ENCODE measurements at regions not wholly inside any gene's neighbourhood (a gene's known extent, or its start where the extent isn't known, plus 50 kb on each side); places are given as distances from the start of the nearest gene placed in this dataset.

- Histone ChIP-seq H3K4me2 (ENCODE audit: insufficient read depth, low read length) (no peak overlapping the region), H2AFZ (ENCODE audit: low read depth, low read length) (no peak overlapping the region), H3K27me3 (ENCODE audit: control insufficient read depth in 2 of 2, insufficient read depth in 2 of 2, low read length in 2 of 2) (no peaks in the 10 kb centered on the region), H4K20me1 (replicated peaks; ENCODE audit: control insufficient read depth, extremely low read depth, insufficient read depth, low read length) (no peaks in the 10 kb centered on the region), H3K79me2 (ENCODE audit: control insufficient read depth, insufficient read depth, low read length) (no peaks in the 10 kb centered on the region), H3K9me1 (replicated peaks; ENCODE audit: control insufficient read depth, extremely low read depth, insufficient read depth, low read length) (no peaks in the 10 kb centered on the region), H3K9me3 (replicated peaks; ENCODE audit: control insufficient read depth, insufficient read depth, low read length) (no peaks in the 10 kb centered on the region), H3K4me1 (ENCODE audit: control insufficient read depth, extremely low read depth, insufficient read depth, low read length) (no peaks in the 10 kb centered on the region), H3K36me3 (ENCODE audit: control insufficient read depth in 2 of 2, extremely low read depth in 1 of 2, insufficient read depth in 2 of 2, low read length in 2 of 2) (no peaks in the 10 kb centered on the region), H3K4me3 (replicated peaks in 1 of 3; ENCODE audit: insufficient read depth in 1 of 3, low read depth in 1 of 3, low read length in 3 of 3) (no peak overlapping the region), H3K27ac (ENCODE audit: insufficient read depth, low read depth, low read length) (no peak overlapping the region), H3K9ac (replicated peaks; ENCODE audit: extremely low read depth, insufficient read depth, low read length) (no peak overlapping the region)
- TF ChIP-seq MAX (IDR thresholded peaks at IDR 0.05; ENCODE audit: insufficient read depth, insufficient read length): no peak
- no peak for TF ChIP-seq MYC (IDR thresholded peaks at IDR 0.05; ENCODE audit: low read depth, low read length)
- TF ChIP-seq FOS (IDR thresholded peaks at IDR 0.05; ENCODE audit: borderline replicate concordance, insufficient read depth, low read length): no peak
- no peak for TF ChIP-seq EZH2 (IDR thresholded peaks at IDR 0.05; ENCODE audit: borderline replicate concordance, low read depth, low read length, severe bottlenecking)
- TF ChIP-seq JUN (IDR thresholded peaks at IDR 0.05; ENCODE audit: borderline replicate concordance, insufficient read depth, insufficient read length, low read depth): no peak
- no peak for TF ChIP-seq GATA2 (IDR thresholded peaks at IDR 0.05; ENCODE audit: insufficient read depth, insufficient read length, low read depth, low read length)
- TF ChIP-seq POLR2AphosphoS5 (IDR thresholded peaks at IDR 0.05; ENCODE audit: insufficient read depth, low read depth, low read length): no peak
- TF ChIP-seq, protein P1, sequence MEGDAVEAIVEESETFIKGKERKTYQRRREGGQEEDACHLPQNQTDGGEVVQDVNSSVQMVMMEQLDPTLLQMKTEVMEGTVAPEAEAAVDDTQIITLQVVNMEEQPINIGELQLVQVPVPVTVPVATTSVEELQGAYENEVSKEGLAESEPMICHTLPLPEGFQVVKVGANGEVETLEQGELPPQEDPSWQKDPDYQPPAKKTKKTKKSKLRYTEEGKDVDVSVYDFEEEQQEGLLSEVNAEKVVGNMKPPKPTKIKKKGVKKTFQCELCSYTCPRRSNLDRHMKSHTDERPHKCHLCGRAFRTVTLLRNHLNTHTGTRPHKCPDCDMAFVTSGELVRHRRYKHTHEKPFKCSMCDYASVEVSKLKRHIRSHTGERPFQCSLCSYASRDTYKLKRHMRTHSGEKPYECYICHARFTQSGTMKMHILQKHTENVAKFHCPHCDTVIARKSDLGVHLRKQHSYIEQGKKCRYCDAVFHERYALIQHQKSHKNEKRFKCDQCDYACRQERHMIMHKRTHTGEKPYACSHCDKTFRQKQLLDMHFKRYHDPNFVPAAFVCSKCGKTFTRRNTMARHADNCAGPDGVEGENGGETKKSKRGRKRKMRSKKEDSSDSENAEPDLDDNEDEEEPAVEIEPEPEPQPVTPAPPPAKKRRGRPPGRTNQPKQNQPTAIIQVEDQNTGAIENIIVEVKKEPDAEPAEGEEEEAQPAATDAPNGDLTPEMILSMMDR (IDR thresholded peaks at IDR 0.05; ENCODE audit: extremely low read depth in 1 of 2, insufficient read depth in 1 of 2, low read depth in 1 of 2, low read length in 2 of 2): no peak
- TF ChIP-seq POLR2A (IDR thresholded peaks at IDR 0.05; ENCODE audit: low read depth, low read length): no peak
- dilution Hi-C loops (cut with MboI; ENCODE audit: extremely low pct_ligation_motif_present, low sequenced_read_pairs): no loop called here
- FAIRE-seq (no peak), DNase-seq (ENCODE audit: low read depth, low spot score) (no peak)
- CTCF ChIA-PET: no interaction called here
- BruUV-seq (replicated peaks): no TSS peak
- POLR2A ChIA-PET: no interaction called here
- intact Hi-C loops (cut with micrococcal nuclease): no loop called here
These were observed 84.7 kb upstream of the CALM2 start for GRCh38 chr2:47260971-47261370.
